ENCODE measurements at regions not wholly inside any gene's neighbourhood (a gene's known extent, or its start where the extent isn't known, plus 50 kb on each side); places are given as distances from the start of the nearest gene placed in this dataset.

DNA sequence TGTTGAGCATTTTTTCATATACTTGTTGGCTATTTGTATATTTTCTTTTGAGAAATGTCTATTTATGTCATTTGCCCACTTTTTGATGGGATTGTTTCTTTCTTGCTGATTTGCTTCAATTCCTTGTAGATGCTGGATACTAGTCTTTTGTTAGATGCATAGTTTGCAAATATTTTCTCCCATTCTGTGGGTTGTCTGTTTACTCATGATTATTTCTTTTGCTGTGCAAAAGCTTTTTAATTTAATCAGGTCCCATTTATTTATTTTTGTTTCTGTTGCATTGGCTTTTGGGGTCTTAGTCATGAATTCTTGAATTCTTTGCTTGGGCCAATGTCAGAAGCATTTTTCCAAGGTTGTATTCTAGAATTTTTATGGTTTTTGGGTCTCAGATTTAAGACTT, 251.7 kb downstream of the WNT5A start:
- DNase-seq (ENCODE audit: extremely low read depth in 1 of 4, low spot score in 3 of 4) (no peak), ATAC-seq (no peak), FAIRE-seq (no peak)
- Histone ChIP-seq H2AFZ (ENCODE audit: low read depth, low read length) (no peak overlapping the region), H3K79me2 (ENCODE audit: control insufficient read depth, insufficient read depth, low read length) (no peaks in the 10 kb centered on the region), H3K27me3 (ENCODE audit: control insufficient read depth in 2 of 2, insufficient read depth in 2 of 2, low read length in 2 of 2) (no peaks in the 10 kb centered on the region), H3K4me1 (replicated peaks in 1 of 2; ENCODE audit: control insufficient read depth in 2 of 2, insufficient read depth in 2 of 2, low read length in 2 of 2) (no peaks in the 10 kb centered on the region), H4K20me1 (replicated peaks; ENCODE audit: control insufficient read depth, insufficient read depth, low read length) (no peaks in the 10 kb centered on the region), H3K4me2 (ENCODE audit: insufficient read depth, low read length) (no peak overlapping the region), H3K27ac (ENCODE audit: extremely low read depth, low read depth, low read length) (no peak overlapping the region), H3K9ac (ENCODE audit: insufficient read depth in 1 of 2, low read depth in 2 of 2, low read length in 2 of 2) (no peak overlapping the region), H3K9me1 (ENCODE audit: control insufficient read depth, insufficient read depth, low read length) (no peaks in the 10 kb centered on the region), H3K36me3 (ENCODE audit: control insufficient read depth, insufficient read depth, low read length) (no peaks in the 10 kb centered on the region), H3K9me3 (replicated peaks; ENCODE audit: control insufficient read depth, insufficient read depth, low read depth, low read length) (no peaks in the 10 kb centered on the region), H3K4me3 (no peak overlapping the region)
- no TSS peak for BruUV-seq (replicated peaks)
- ChIA-PET POLR2A (no interaction called here), CTCF (ENCODE audit: low intra/inter-chr PET ratio) (no interaction called here)
- TF ChIP-seq TSC22D4 (tag; IDR thresholded peaks at IDR 0.05) (no peak), FOXJ2 (tag; IDR thresholded peaks at IDR 0.05) (no peak), DNMT1 (IDR thresholded peaks at IDR 0.05) (no peak), ZNF23 (CRISPR knock-in tag; IDR thresholded peaks at IDR 0.05) (no peak), SMAD3 (CRISPR knock-in tag; conservative IDR thresholded peaks at IDR 0.05) (no peak), ZNF121 (CRISPR knock-in tag; conservative IDR thresholded peaks at IDR 0.05) (no peak)
- TF ChIP-seq, protein P1, sequence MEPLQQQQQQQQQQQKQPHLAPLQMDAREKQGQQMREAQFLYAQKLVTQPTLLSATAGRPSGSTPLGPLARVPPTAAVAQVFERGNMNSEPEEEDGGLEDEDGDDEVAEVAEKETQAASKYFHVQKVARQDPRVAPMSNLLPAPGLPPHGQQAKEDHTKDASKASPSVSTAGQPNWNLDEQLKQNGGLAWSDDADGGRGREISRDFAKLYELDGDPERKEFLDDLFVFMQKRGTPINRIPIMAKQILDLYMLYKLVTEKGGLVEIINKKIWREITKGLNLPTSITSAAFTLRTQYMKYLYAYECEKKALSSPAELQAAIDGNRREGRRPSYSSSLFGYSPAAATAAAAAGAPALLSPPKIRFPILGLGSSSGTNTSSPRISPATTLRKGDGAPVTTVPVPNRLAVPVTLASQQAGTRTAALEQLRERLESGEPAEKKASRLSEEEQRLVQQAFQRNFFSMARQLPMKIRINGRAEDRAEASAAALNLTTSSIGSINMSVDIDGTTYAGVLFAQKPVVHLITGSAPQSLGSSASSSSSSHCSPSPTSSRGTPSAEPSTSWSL (CRISPR knock-in tag; IDR thresholded peaks at IDR 0.05; ENCODE audit: borderline replicate concordance), result no peak
- intact Hi-C loops (cut with micrococcal nuclease) (no loop called here), in situ Hi-C loops (cut with MboI) (no loop called here)
